ENCODE measurements at regions not wholly inside any gene's neighbourhood (a gene's known extent, or its start where the extent isn't known, plus 50 kb on each side); places are given as distances from the start of the nearest gene placed in this dataset.

DNA sequence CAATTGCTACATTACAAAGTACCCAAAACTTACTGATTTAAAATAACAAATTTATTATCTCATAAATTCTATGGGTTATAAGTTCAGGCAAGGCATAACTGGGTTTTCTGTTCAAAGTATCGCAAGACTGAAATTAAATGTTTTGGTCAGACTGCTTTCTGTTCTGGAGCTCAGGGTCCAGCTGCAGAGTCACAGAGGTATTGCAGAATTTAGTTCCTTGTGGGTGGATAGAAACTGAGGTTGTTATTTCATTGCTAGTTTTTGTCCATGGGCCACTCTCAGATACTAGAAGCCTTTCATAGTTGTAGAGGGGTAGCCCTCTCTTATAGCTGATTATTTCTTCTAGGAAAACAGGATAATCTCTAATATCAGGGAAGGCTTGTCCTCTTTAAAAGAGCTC, 467.9 kb downstream of the TRHDE start:
- TF ChIP-seq, protein P1, sequence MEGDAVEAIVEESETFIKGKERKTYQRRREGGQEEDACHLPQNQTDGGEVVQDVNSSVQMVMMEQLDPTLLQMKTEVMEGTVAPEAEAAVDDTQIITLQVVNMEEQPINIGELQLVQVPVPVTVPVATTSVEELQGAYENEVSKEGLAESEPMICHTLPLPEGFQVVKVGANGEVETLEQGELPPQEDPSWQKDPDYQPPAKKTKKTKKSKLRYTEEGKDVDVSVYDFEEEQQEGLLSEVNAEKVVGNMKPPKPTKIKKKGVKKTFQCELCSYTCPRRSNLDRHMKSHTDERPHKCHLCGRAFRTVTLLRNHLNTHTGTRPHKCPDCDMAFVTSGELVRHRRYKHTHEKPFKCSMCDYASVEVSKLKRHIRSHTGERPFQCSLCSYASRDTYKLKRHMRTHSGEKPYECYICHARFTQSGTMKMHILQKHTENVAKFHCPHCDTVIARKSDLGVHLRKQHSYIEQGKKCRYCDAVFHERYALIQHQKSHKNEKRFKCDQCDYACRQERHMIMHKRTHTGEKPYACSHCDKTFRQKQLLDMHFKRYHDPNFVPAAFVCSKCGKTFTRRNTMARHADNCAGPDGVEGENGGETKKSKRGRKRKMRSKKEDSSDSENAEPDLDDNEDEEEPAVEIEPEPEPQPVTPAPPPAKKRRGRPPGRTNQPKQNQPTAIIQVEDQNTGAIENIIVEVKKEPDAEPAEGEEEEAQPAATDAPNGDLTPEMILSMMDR (IDR thresholded peaks at IDR 0.05; ENCODE audit: unreplicated experiment): no peak
- BruUV-seq (replicated peaks): no TSS peak
- ChIA-PET POLR2A (no interaction called here), CTCF (interaction anchor here (0.6 to 0.7 kb wide), 2 partner anchors 8 to 229 kb away, joined by 3 read pairs; no protein-coding TSS in a partner anchor)
- no peaks in the 10 kb centered on the region for H3K36me3 Mint-ChIP-seq (ENCODE audit: insufficient read depth, unreplicated experiment)
- no peak for DNase-seq (ENCODE audit: unreplicated experiment)
- H3K9me3 Mint-ChIP-seq (ENCODE audit: unreplicated experiment): peaks cover 18% of the 10 kb centered on the region
- intact Hi-C loops (cut with micrococcal nuclease): no loop called here
- H3K4me1 Mint-ChIP-seq (ENCODE audit: insufficient read depth, unreplicated experiment): no peaks in the 10 kb centered on the region
- H3K4me3 Mint-ChIP-seq (ENCODE audit: unreplicated experiment): no peak overlapping the region
- no peaks in the 10 kb centered on the region for H3K27me3 Mint-ChIP-seq (ENCODE audit: insufficient read depth, unreplicated experiment)
- H3K27ac Mint-ChIP-seq (ENCODE audit: low read depth, unreplicated experiment): no peak overlapping the region

DNA sequence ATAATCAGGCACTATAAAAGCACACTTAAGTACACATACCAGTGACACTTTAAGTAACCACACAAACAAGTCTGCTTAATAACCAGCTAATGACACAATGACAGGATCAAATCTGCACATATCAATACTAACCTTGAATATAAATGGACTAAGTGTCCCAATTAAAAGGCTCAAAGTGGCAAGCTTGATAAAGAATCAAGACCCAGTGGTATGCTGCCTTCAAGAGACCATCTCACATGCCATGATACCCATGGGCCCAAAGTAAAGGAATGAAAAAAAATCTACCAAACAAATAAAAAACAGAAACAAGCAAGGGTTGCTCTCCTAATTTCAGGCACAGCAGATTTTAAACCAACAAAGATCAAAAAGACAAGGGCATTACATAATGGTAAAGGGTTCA, 470.4 kb downstream of the TRHDE start:
- CTCF ChIA-PET: no interaction called here

DNA sequence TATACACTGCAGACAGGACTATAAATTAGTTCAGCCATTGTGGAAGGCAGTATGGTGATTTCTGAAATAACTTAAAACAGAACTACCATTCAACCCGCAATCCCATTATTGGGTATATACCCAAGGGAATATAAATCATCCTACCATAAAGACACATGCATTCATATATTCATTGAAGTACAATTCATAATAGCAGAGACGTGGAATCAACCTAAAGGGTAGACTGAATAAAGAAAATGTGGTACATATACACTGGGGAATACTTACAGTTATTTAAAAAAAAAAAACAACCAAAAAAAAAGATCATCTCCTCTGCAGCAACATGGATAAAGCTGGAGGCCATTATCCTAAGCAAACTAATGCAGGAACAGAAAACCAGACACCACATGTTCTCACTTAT, 473.9 kb downstream of the TRHDE start:
- no peak for DNase-seq (ENCODE audit: unreplicated experiment)
- Mint-ChIP-seq H3K27ac (ENCODE audit: low read depth, unreplicated experiment) (no peak overlapping the region), H3K36me3 (ENCODE audit: insufficient read depth, unreplicated experiment) (no peaks in the 10 kb centered on the region), H3K27me3 (ENCODE audit: insufficient read depth, unreplicated experiment) (no peaks in the 10 kb centered on the region), H3K9me3 (ENCODE audit: unreplicated experiment) (peaks cover 18% of the 10 kb centered on the region), H3K4me1 (ENCODE audit: insufficient read depth, unreplicated experiment) (no peaks in the 10 kb centered on the region), H3K4me3 (ENCODE audit: unreplicated experiment) (no peak overlapping the region)
- CTCF ChIA-PET: interaction anchor here (0.7 kb wide), 1 partner anchor 9 kb away, joined by 3 read pairs; no protein-coding TSS in a partner anchor
- BruUV-seq (replicated peaks): no TSS peak
- POLR2A ChIA-PET: no interaction called here
- intact Hi-C loops (cut with micrococcal nuclease): no loop called here
- TF ChIP-seq, protein P1 (IDR thresholded peaks at IDR 0.05; ENCODE audit: unreplicated experiment): no peak

More for the DNA sequence above, 470.4 kb downstream of the TRHDE start:
- TF ChIP-seq, protein P1 (IDR thresholded peaks at IDR 0.05; ENCODE audit: unreplicated experiment): no peak
- no peaks in the 10 kb centered on the region for H3K4me1 Mint-ChIP-seq (ENCODE audit: insufficient read depth, unreplicated experiment)
- H3K4me3 Mint-ChIP-seq (ENCODE audit: unreplicated experiment): no peak overlapping the region
- DNase-seq (ENCODE audit: unreplicated experiment): no peak
- no peaks in the 10 kb centered on the region for H3K27me3 Mint-ChIP-seq (ENCODE audit: insufficient read depth, unreplicated experiment)
- H3K27ac Mint-ChIP-seq (ENCODE audit: low read depth, unreplicated experiment): no peak overlapping the region
- no TSS peak for BruUV-seq (replicated peaks)
- intact Hi-C loops (cut with micrococcal nuclease): no loop called here
- H3K36me3 Mint-ChIP-seq (ENCODE audit: insufficient read depth, unreplicated experiment): no peaks in the 10 kb centered on the region
- POLR2A ChIA-PET: no interaction called here
- peaks cover 18% of the 10 kb centered on the region for H3K9me3 Mint-ChIP-seq (ENCODE audit: unreplicated experiment)

DNA sequence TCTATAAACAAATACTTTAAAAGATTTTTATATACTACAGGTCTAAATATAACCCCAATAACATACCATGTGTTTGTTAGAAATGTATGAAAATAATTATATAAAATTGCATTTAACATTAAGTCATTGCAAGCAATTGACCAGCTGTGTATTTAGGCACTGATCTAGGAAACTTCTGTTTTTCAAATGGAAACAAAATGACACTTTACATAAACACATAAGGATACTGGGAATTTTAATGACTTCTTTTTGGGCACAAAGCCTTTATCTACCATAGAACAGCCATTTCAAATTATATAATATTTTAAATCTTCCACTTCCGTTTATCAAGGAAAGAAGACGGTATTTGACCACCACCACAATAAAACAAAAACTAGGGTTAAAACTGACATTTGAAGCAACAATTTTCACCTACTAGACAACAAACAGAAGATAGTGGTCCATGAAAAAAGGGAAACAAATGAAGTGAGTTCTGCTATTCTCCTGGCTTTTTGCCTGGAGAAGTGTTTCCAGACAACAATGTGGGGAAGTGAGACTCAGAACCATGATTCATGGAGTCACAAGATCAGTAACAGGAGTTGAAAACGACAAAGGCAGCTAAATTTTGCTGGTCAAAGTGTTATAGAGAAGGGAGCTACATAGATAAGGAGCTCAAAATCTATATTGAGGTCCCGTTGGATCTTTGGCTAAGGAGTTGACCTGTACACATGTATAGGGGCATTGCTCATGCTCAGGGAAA, 475.1 kb downstream of the TRHDE start:
- BruUV-seq (replicated peaks): no TSS peak
- TF ChIP-seq, protein P1 (IDR thresholded peaks at IDR 0.05; ENCODE audit: unreplicated experiment): no peak
- CTCF ChIA-PET: no interaction called here
- peaks cover 7% of the 10 kb centered on the region for H3K9me3 Mint-ChIP-seq (ENCODE audit: unreplicated experiment)
- H3K4me1 Mint-ChIP-seq (ENCODE audit: insufficient read depth, unreplicated experiment): no peaks in the 10 kb centered on the region
- H3K4me3 Mint-ChIP-seq (ENCODE audit: unreplicated experiment): no peak overlapping the region
- POLR2A ChIA-PET: no interaction called here
- H3K27me3 Mint-ChIP-seq (ENCODE audit: insufficient read depth, unreplicated experiment): no peaks in the 10 kb centered on the region
- no peak for DNase-seq (ENCODE audit: unreplicated experiment)
- no peaks in the 10 kb centered on the region for H3K36me3 Mint-ChIP-seq (ENCODE audit: insufficient read depth, unreplicated experiment)
- no peak overlapping the region for H3K27ac Mint-ChIP-seq (ENCODE audit: low read depth, unreplicated experiment)
- intact Hi-C loops (cut with micrococcal nuclease): no loop called here
